Heart left ventricle (tissue), 16 donors: ENCODE measurements at regions not wholly inside any gene's neighbourhood (a gene's known extent, or its start where the extent isn't known, plus 50 kb on each side); places are given as distances from the start of the nearest gene placed in this dataset.
A peak's percentile ranks its signal among the peaks of the same experiment; 100 is the strongest.
"Not testable (repeated sequence)": the region's sequence is repeated elsewhere in the genome, so short reads cannot be mapped to it uniquely, and the experiment has no call there.

Experiments used
- ATAC-seq, 4 donors: fragments of 200-7000 bp; cut with Tn5 transposase; one replicate each; pipeline ENCODE4 v1.9.1; 2020 to 2022; ENCODE audit warnings: moderate library complexity in 4 of 4, mild to moderate bottlenecking in 3 of 4, moderate number of reproducible peaks in 1 of 4
- DNase-seq, 5 donors: peaks; one replicate each; pipeline ENCODE4 v3.0.0-alpha.2; 2020
- H3K27ac ChIP-seq, 12 donors: fragments of 200-600 bp; sonication (generic) in 4 of 12; one replicate each; pipeline versions ENCODE4 v1.5.0 to v1.8.0; 2016 to 2022; ENCODE audit warnings: mild to moderate bottlenecking in 2 of 12
- H3K27me3 ChIP-seq, 9 donors: fragments of 200-600 bp; sonication (generic) in 2 of 9; one replicate each; pipeline versions ENCODE4 v1.5.1 to v1.8.0; 2016 to 2022; ENCODE audit warnings: mild to moderate bottlenecking in 3 of 9
- H3K36me3 ChIP-seq, 9 donors: fragments of 200-600 bp; sonication (generic) in 2 of 9; one replicate each; pipeline versions ENCODE4 v1.5.0 to v1.8.0; 2018 to 2022; ENCODE audit warnings: mild to moderate bottlenecking in 2 of 9
- H3K4me1 ChIP-seq, 12 donors: fragments of 200-600 bp; sonication (generic) in 4 of 12; one replicate each; pipeline versions ENCODE4 v1.5.0 to v1.8.0; 2016 to 2022; ENCODE audit warnings: mild to moderate bottlenecking in 3 of 12
- H3K4me3 ChIP-seq, 12 donors: fragments of 200-600 bp; sonication (generic) in 4 of 12; one replicate each; pipeline versions ENCODE4 v1.5.0 to v1.8.0; 2017 to 2022; ENCODE audit warnings: mild to moderate bottlenecking in 9 of 12, moderate library complexity in 4 of 12
- H3K9me3 ChIP-seq, 12 donors: fragments of 200-600 bp; sonication (generic) in 4 of 12; one replicate each; pipeline versions ENCODE4 v1.5.0 to v1.8.0; 2016 to 2022; ENCODE audit warnings: mild to moderate bottlenecking in 1 of 12
- CTCF ChIP-seq, 12 donors: fragments of 200-600 bp; sonication (generic) in 4 of 12; IDR thresholded peaks; one replicate each; pipeline versions ENCODE4 v1.5.0 to v1.8.0; 2018 to 2022; ENCODE audit warnings: antibody characterized with exemption in 12 of 12, mild to moderate bottlenecking in 5 of 12
- POLR2A ChIP-seq, 2 donors: fragments of 450-650 bp; IDR thresholded peaks; one replicate each; pipeline ENCODE4 v1.6.1; 2017; ENCODE audit warnings: antibody characterized with exemption in 2 of 2, mild to moderate bottlenecking in 2 of 2, moderate library complexity in 2 of 2
- WGBS, 4 donors: extraction: QIAGEN DNeasy Blood & Tissue Kit in 2 of 4; methylation state at CpG; one replicate each; pipeline versions ENCODE4 v1.1.5 to v1.1.7; 2013 to 2018; 5-methylcytosine and 5-hydroxymethylcytosine counted together
- intact Hi-C, 10 donors: fragments of 100-400 bp; cut with DNase I; formaldehyde crosslinking; loops; one replicate each; pipeline versions ENCODE4 v1.11.1 to v1.14.2; 2022
- donor health status: ischemic (EF 13 %, LVEDD 7.1; RV severe dilation, severe dysfunction).
- donor health status: healthy with polysubstance abuse.
- donor health status: DM: no; HTN: yes; CAD: no.
- donor health status: DM: no; HTN: no; CAD: no.
- donor health status: ischemic (EF 25% LVEDD 6.9; RV normal size, moderate dysfunction).
- donor health status: ischemic (EF 25% LVEDD 5.7; RV mildly dilated, moderate dysfunction).
- donor health status: healthy.
- donor health status: DM: yes; HTN: yes; CAD: no.
- donor health status: ischemic (EF 35%, LVEDD 5.7; RV mildly dilated, moderate dysfunction).
- donor health status: nonischemic (EF 11% LVEDD 7.7; RV severe dilation, severe dysfunction).
- donor health status: DM: yes; HTN: yes; CAD: no.
- donor health status: PGD.
- donor health status: ischemic (EF 29% LVEDD 5.4; RV normal size, mild dysfunction).
- donor health status: nonischemic (EF 23%, LVEDD 6.1; RV moderate dilation, normal function).

GRCh38 chr2:129203331-129203730 is 776.1 kb upstream of the RAB6C start:
- TF ChIP-seq POLR2A (IDR thresholded peaks at IDR 0.05) (no peak), CTCF (IDR thresholded peaks at IDR 0.05) (no peak)
- no peak for DNase-seq

GRCh38 chr2:129204581-129204980 is 774.9 kb upstream of the RAB6C start:
- ATAC-seq, intact Hi-C loops, H3K4me3 ChIP-seq, H3K4me1 ChIP-seq, H3K9me3 ChIP-seq, H3K27ac ChIP-seq, H3K36me3 ChIP-seq, DNase-seq, H3K27me3 ChIP-seq: not testable (repeated sequence)
- WGBS, 4 donors, result 95 to 100% (median 97%) methylated on average over 2 of the region's 2 CpGs

More at GRCh38 chr2:129203331-129203730, 776.1 kb upstream of the RAB6C start:
- Histone ChIP-seq H3K36me3 (no peaks in the 10 kb centered on the region), H3K9me3 (peaks cover 0 to 2% (median 0%) of the 10 kb centered on the region in 12 donors), H3K4me3 (no peak overlapping the region), H3K27me3 (peaks cover 0 to 7% (median 0%) of the 10 kb centered on the region in 9 donors), H3K4me1 (no peaks in the 10 kb centered on the region), H3K27ac (peak overlapping the region in 1 of 12 donors; percentile 22)
- ATAC-seq, result peak in 1 of 4 donors; percentile 36
- 46 to 63% (median 58%) methylated on average over 3 of the region's 3 CpGs for WGBS, 4 donors
- intact Hi-C loops, result no loop called here

- no peak for TF ChIP-seq CTCF (IDR thresholded peaks at IDR 0.05)
- TF ChIP-seq POLR2A (IDR thresholded peaks at IDR 0.05), result no peak
- no peaks in the 10 kb centered on the region for H3K36me3 ChIP-seq
- whole genome bisulfite sequencing, 4 donors, result 57 to 64% (median 62%) methylated on average over 1 of the region's 1 CpG
- no peak for ATAC-seq
- H3K4me1 ChIP-seq, result no peaks in the 10 kb centered on the region
- H3K27ac ChIP-seq, result no peak overlapping the region
- H3K4me3 ChIP-seq, result no peak overlapping the region
- H3K9me3 ChIP-seq, result peaks cover 0 to 2% (median 0%) of the 10 kb centered on the region in 12 donors
- intact Hi-C loops, result no loop called here
- peaks cover 0 to 7% (median 0%) of the 10 kb centered on the region in 9 donors for H3K27me3 ChIP-seq
- no peak for DNase-seq
Measured at GRCh38 chr2:129205176-129205575, 774.3 kb upstream of the RAB6C start.

GRCh38 chr2:129205766-129206165 is 773.7 kb upstream of the RAB6C start:
- DNase-seq, result no peak
- H3K4me3 ChIP-seq, result no peak overlapping the region
- intact Hi-C loops, result no loop called here
- H3K9me3 ChIP-seq, result peaks cover 0 to 2% (median 0%) of the 10 kb centered on the region in 12 donors
- WGBS, 4 donors, result 76 to 87% (median 78%) methylated on average over 5 of the region's 5 CpGs
- ATAC-seq, result no peak
- H3K36me3 ChIP-seq, result no peaks in the 10 kb centered on the region
- no peak for TF ChIP-seq CTCF (IDR thresholded peaks at IDR 0.05)
- peaks cover 0 to 7% (median 0%) of the 10 kb centered on the region in 9 donors for H3K27me3 ChIP-seq
- H3K4me1 ChIP-seq, result no peaks in the 10 kb centered on the region
- H3K27ac ChIP-seq, result no peak overlapping the region

- no peak for ATAC-seq
- H3K27ac ChIP-seq, result no peak overlapping the region
- no peaks in the 10 kb centered on the region for H3K4me1 ChIP-seq
- no peak overlapping the region for H3K4me3 ChIP-seq
- H3K9me3 ChIP-seq, result no peaks in the 10 kb centered on the region
- H3K27me3 ChIP-seq, result peaks cover 0 to 5% (median 0%) of the 10 kb centered on the region in 9 donors
- no peaks in the 10 kb centered on the region for H3K36me3 ChIP-seq
- 80 to 90% (median 82%) methylated on average over 5 of the region's 5 CpGs for WGBS, 4 donors
- no peak for TF ChIP-seq POLR2A (IDR thresholded peaks at IDR 0.05)
- TF ChIP-seq CTCF (IDR thresholded peaks at IDR 0.05), result no peak
- DNase-seq, result no peak
- intact Hi-C loops, result no loop called here
Measured at GRCh38 chr2:129212299-129212958, 767.0 kb upstream of the RAB6C start.
